ENCODE measurements at regions not wholly inside any gene's neighbourhood (a gene's known extent, or its start where the extent isn't known, plus 50 kb on each side); places are given as distances from the start of the nearest gene placed in this dataset.

DNA sequence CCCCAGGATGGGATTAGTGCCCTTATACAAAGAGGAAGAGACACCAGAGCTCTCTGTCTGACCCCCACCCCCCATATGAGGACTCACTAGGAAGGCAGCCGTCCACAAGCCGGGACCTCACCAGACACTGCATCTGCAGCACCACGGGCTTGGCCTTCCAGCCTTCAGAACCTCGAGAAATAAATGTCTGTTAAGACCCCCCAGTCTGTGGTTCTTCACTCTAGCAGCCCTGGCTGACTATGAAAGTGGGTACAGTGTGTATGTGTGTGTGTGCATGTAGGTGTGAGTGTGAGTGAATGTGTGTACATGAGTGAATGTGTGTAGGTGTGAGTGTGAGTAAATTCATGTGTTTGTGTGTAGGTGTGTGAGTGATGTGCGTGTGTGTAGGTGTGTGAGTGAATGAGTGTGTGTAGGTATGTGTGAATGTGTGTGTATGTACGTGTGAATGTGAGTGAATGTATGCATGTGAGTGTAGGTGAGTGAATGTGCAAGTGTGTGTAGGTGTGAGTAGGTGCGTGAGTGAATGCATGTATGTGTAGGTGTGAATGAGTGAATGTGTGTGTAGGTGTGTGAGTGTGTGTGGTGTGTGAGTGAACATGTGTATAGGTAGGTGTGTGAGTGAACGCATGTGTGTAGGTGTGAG lies 201.6 kb upstream of the ZNF536 start:
- DNase-seq (ENCODE audit: low read depth in 2 of 2): no peak

DNA sequence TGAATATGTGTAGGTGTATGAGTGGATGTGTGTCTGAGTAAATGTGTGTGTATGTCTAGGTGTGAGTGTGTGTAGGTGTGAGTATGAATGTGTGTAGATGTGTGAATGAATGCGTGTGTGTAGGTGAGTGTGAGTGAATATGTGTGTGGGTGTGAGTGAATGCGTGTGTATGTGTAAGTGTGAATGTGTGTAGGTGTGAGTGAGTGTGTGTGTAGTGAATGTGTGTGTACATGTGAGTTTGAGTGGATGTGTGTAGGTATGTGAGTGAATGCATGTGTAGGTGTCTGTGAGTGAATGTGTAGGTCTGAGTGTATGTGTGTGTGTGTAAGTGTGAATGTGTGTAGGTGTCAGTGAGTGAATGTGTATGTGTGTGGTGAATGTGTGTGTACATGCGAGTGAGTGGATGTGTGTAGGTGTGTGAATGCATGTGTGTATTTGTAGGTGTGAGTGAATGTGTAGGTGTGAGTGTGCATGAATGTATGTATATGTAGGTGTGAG lies 201.0 kb upstream of the ZNF536 start:
- DNase-seq (ENCODE audit: low read depth in 2 of 2): no peak

DNA sequence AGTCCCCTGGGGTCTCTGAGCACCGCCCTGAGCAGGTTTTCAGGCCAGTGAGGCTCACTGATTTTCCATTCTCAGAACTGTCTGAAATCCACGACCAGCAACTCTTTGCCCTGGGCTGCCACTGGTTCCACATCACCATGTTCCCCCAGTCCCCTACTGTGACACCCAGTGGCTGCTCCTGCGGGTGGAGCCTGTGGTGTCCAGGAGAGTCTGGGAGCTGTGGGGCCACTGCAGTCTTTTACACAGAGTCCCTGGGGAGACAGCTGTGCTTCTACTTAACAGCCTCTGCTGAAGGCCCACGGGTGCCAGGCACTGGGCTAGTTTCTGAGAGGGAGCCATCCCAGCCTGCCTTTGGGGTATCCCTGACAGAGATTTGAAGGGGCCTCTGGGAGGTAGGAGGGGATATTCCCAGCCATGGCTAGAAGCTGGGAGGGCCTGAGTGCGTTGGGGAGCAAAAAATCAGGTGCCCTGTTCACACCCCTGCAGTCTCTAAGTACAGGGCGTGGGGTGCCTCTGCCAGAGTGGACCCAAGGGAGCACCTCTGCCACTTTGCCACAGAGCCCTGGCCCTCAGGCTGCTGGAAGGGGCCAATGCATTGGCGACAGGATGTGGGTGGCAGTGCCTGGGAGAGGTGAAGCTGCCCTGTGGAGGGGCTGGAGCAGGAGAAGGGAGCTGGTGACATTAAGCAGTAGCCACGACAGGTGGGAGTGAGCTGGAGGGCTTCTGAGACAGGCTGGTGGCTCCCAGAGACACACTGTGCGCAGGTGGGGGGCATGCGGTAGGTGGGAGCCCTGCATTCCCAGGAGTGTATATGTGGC lies 200.2 kb upstream of the ZNF536 start:
- DNase-seq (ENCODE audit: low read depth in 2 of 2): no peak

DNA sequence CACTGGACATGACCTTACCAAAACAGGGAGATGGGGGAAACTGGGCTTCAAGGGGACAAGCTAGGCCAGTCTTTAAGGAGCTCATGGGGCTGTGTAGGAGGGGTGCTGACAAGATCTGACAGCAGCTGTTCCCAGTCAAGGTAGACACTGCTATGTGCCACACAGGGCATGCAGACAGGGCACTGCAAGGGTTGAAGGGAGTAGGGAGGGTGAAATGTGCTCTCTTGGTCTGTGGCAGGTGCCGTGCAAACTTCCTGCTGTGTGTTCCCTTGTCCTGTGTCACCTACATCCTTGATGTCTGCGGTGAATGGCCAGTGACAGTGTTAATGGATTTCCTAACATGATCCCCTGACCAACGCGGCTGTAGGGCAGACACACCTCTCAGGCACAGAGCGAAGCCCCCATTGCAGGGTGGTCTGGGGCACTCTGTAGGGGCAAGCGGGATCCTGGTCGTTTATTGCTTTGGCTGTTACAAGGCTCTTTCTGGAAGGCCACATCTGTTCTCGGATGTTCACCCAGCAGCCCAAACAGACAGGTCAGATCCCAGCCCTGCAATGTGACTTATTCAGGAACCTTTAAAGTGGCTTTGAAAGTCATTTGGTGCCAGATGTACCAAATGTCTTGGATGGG lies 199.5 kb upstream of the ZNF536 start:
- DNase-seq (ENCODE audit: low read depth in 2 of 2): no peak

DNA sequence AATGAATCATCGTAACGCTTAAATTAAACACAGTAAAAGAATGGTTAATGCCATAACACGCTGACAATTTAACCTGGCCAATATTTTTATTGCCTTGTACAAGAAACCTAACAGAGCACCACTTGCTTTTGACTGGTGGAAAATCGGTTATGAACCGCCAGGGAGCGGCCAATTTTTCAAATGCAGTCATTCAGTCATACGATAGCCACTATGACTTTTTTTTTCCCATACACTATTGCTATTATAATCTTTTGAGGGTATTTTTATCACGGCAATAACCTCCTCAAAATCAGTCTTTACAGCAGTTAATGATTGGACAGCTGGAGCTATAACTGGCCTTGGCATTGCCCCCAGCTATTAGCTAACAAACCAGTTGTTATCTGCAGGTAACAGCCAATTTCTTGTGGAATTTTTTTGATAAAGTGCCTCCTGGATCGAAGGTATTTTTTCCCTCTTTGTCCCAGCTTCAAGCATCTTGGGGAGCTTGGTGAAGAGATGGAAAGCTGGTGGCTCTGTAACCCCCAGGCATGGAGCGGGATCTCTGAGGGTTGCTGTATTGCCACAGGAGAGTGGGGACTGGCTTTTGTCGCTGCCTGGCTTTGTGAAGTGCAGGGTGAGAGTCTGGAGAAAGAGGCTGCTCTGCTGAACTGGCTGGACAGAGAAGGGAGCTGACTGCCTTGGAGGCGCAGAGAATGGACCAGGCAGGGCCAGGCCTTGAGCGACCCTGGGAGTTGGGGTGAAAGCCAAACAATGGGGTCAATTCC lies 198.4 kb upstream of the ZNF536 start:
- no peak for DNase-seq (ENCODE audit: low read depth in 2 of 2)

DNA sequence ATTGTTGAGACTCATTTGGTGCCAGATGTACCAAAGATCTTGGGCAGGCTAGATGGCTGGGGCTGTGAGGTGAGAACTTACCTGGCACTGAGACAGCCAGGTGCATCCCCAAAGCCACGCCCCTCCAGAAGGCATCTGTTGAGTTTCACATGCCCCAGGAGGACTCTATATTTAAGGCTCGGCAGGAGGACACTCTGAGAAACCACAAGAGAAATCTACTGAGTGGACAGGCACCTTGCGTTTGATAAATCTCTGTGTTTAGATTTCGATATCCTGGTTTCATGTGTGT lies 197.9 kb upstream of the ZNF536 start:
- DNase-seq (ENCODE audit: low read depth in 2 of 2): no peak

DNA sequence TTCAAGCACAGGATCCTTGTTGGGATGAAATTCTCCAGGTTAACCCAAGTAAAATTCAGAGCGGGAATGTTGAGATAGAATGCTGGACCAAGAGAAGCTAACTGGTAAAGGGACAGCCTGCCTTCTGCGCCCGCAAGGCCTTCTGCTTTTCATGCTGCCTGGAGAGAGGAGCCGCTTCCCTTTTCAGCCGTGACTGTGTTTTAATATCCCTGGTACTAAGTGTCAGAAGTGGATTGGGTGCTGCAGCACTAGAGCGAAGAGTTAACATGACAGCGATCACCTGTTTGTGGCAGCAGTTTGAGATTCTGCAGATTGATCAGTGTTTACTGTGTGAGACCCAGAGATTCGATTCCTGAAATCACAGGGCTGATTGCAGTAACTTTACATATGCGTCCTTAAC lies 197.4 kb upstream of the ZNF536 start:
- no peak for DNase-seq (ENCODE audit: low read depth in 2 of 2)

DNA sequence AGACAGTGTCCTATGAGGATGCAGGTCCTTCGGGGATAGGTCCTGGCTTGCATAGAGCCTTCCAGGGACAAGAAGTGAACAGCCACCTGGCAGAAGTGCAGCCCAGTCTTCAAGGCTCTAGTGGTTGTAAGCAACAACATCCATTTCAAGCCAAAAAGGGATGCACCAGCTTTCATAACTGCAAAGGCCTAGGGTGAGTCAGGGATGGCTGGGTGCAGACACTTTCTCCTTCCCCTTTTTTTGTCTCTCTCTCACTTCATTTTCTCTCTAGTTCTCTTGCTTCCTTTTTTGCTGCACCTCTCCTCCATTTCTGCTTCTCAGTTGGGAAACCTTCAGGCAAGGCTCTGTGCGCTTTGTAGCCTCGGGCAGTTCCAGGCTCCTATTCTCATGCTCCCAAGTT lies 196.2 kb upstream of the ZNF536 start:
- no peak for DNase-seq (ENCODE audit: low read depth in 2 of 2)

DNA sequence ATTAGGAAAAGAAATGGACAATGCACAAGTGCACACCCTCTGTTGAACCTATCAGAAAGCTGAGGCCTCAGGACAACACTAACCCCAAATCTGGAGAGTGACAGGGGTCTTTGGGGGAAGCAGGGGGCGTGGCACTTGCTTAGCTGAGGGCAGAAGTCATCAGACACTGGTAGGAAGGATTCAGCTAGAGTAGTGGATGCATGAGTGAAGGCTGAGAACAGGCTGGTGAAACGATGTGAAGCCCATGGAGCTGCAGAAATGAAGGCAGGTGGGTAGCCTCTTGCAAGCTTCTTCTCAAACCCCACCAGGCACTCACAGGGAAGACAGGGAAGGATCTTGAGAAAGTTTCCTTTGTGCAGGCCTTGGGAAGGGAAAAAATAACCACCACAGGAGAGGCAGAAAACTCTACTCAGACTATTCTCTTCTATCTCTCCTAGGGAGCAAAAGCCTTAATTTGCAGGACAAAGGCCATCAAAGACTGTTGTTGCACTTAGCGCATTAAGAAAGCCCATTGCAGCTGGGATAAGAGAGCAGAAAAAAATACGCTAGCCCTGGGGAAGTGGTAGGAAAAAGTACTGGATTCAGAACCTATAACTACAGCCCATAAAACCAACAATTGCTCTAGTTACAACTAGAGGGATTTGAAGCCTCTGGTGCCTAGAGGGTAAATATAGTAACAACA lies 193.3 kb upstream of the ZNF536 start:
- no peak for DNase-seq (ENCODE audit: low read depth in 2 of 2)

DNA sequence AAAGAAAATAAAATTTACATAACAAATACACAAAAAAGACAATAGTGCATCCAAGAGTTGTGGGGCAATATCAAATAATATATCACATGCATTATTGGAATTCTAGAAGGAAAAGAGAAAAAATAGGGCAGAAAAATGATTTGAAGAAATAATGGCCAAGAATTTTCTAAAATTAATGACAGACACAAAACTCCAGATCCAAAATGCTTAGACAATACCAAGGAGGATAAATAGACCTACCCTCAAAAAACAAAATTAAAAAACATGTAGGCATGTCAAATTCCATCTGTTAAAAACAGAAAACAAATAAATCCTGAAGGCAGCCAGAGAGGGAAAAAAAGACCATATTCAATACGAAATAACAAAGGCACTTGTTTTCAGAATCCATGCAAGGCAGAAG lies 191.5 kb upstream of the ZNF536 start:
- no peak for DNase-seq (ENCODE audit: low read depth in 2 of 2)

DNA sequence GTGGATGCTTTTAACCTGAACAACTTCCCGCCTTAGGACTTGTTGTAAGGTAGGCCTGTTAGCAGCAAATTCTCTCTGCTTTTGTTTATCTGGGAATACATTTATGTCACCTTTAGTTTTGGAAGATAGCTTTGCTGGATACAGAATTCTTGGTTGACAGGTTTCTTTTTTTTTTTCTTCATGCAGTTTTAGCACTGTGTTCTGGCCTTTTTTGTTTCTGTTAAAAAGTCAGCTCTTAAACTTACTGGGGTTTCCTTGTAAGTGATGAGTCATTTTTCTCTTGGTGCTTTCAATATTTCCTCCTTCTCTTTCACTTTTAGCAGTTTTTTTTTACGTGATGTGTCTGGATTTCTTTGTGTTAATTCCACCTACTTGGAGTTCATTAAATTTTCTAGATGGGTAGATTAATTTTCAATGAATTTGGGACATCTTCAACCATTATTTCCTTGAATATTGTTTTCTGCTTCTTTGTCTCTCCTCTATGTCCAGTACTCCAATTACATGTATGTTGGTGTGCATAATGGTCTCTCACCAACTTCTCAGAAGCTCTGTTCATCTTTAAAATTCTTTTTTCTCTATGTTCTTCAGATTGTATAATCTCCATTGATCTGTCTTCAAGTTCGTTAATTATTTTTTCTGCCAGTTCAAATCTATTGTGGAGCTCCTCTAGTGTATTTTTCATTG lies 188.2 kb upstream of the ZNF536 start:
- no peak for DNase-seq (ENCODE audit: low read depth in 2 of 2)

DNA sequence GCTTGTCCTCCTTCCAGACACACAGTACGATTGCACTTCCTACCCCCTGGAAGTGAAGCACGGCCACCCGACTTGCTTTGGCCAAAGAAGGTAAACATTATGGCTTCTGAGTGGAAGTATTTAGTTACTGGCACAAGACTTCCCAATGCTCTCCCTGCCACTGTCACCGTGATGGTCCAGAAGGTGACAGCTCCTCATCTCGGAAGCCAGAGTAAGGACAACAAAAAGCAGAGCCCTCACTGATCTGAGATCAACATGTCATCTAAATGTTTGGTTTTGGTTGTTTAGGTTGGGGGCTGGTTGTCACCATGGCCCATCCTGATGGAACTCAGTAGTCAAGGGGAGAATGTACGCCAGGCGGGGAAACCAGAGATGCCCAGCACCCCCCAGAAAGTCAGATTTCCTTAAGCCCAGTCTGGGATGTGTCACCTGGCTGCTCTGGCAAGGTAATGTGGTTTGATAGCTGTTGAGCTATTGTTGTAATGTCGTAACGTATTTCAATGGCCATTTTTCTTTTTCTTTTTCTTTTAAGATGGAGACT lies 170.1 kb upstream of the ZNF536 start:
- DNase-seq (ENCODE audit: low read depth in 2 of 2): no peak

DNA sequence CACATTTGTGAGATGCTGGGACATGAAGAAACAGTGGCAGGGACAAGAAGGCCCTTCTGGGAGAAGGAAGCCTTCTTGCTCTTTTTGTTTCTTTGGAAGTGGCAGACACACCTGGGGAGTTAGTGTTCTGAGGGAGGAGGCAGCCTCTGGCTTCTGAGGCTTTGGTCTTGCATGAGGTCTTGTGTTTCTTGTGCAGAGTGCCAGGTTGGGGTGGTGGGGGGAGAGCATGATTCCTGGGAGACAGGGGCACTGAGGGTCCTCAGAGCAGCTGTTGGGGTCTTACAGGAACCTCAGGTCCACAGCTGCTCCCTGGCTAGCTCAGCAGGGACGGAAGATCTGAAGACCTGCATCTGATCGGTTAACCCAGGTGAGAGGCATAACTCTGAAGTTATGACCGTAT lies 167.5 kb upstream of the ZNF536 start:
- no peak for DNase-seq (ENCODE audit: low read depth in 2 of 2)

DNA sequence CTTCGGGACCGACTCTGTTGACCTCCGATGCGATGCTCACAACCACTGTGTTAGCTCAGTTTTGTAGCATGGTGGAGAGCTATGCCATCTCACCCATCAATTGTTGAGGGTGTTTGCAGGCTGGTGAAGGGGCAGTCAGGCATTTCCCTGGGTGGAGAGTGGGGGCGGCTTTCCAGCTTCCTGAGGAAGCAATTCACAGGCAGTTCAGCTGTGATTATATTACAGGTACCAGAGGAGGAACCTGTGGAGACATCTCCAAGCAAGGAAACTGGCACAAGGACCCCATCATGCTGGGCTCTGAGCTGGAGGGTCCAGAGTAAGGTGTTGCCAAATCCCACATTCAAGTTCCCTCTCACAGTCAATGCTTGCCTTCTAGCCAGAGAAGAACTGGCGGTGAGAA lies 166.0 kb upstream of the ZNF536 start:
- DNase-seq (ENCODE audit: low read depth in 2 of 2): no peak

DNA sequence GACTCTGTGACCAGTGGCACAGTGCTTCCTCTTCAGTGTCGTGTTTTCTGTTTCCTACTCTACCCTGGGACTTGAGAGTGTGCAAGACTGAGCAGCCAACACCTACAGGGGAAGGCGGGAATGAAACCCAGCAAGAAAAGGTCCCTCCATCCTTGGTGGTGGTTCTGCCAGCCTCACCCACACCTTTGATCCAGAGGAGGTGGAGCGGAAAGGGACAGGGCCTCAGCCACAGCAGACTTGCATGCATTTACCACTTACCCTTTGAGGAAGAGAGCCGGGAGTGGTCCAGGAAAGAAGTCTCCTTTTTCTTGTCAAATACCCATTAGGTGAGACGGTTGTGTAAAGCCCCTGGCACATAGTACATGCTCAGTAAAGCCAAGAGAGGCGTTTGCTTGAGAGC lies 164.8 kb upstream of the ZNF536 start:
- DNase-seq (ENCODE audit: low read depth in 2 of 2): no peak

DNA sequence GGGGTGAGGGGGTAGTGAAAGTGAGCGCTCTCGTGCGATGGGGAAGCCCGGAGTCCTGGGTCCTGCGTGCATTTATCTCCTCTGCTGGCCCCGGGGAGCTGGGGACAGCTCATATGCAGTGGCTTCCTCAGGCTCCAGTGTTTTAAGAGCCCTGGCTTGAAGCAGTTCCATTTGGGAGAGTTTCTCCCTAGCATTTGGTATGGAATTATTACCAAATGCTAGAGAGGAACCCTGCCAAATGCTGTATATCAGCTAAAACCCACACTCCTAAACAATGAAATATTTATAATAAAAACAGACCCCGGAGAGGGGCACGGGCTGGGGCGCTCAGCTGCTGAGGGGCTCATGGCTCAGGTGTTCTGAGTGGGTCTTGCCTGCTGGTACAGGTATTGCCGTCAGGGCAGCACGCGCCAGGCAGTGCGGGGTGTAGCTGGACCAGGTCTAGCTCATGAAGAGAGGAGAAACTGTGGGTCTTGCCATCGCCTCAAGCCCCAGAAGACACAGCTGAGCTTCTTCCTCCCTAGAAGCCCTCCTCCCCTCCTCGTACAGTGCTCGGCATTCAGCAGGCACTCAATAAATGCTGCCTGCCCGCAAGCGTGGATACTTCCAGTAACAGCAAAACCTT lies 163.6 kb upstream of the ZNF536 start:
- no peak for DNase-seq (ENCODE audit: low read depth in 2 of 2)

DNA sequence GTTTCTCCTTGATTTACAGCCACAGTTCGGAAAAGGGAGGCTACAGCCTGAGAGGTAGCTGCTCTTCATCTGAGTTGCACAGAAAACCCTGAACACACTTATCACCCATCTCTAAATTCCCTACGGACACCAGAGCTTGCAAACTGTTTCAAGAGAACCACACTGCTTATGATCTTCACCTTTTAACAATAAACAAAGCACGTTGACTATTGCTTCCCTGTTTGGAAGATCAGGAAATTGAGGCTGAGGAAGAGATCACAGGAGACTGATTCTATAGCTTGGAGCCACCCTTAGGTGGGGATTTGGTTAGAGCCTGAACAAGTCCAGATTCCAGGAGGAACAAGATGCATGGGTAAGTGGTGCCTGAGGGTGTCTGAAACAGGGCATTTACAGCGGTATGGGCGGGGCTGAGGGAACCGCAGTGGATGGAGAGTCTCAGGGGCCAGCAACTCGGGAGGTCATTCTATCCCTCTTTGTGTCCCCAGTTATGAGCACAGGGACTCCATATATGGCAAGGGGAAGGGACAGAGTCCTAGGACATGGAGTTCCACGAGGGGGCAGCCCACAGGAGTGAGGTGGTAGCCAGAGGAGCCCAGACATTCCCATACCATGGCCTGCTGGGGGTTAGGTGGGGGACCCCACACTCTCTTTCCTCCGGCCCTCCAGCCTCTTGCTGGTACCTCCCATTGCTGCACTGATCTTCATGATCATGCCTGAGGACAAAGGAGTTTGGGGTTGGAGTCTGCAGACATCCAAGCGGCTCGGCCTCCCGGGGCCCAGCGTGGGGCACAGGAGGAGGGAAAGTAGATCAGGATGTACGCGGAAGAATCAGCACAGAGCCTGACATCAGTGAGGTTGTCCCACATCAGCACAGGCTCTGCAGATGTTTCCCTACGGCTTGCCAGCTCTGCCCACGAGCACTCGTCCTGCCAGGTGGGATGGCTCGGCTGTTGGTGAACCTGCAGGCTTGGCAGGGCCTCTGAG lies 162.3 kb upstream of the ZNF536 start:
- DNase-seq (ENCODE audit: low read depth in 2 of 2): no peak

DNA sequence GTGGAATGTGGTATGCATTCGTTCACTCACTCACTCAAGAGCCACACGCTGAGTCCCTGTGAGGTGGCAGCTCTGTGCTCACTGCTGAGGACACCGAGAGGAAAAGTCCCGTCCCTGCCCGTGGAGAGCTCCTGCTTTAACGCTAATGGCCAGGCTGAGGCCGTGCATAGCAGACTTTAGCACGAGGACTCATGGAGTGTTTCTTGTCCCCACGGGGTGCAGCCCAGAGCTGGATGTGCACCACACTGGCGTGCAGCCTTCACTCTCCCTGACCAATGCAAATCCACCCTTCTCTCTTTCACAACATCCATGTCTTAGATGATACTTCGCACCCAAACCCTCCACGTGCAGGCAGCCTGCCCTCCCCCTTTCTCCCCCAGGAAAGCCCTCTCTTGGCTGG lies 159.6 kb upstream of the ZNF536 start:
- no peak for DNase-seq (ENCODE audit: low read depth in 2 of 2)

DNA sequence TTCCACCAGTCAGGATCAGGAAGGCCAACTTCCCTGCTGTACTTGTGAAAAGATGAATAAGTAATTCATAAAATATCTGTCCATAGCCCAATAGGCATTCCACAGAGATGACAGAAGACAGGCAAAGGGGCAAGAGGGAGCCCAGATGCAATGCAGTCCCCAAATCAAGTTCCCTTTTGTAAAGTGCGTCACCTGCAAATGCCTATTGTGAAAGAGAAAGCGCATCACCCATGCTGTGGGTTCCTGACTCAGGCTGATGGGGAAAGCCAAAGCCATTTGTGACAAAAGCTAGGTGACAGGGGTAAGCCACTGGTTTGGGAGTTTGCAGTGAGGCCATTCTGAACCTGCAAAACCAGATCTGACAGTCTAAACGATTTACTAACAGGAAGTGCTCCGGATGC lies 157.5 kb upstream of the ZNF536 start:
- DNase-seq (ENCODE audit: low read depth in 2 of 2): no peak

All from stimulated activated CD8-positive, alpha-beta memory T cell treated with anti-CD3 and anti-CD28 coated beads, Interleukin-15, amount 100 ng/mL, for 48 hours (primary cell).